DOHH2 (cell line): ENCODE measurements at regions not wholly inside any gene's neighbourhood (a gene's known extent, or its start where the extent isn't known, plus 50 kb on each side); places are given as distances from the start of the nearest gene placed in this dataset.

Experiments used
- H3F3A ChIP-seq: fragments of 200-600 bp; sonication (generic), shearing (Covaris generic); 2 replicates; pipeline ENCODE4 v1.6.0; 2016; ENCODE audit warnings: antibody characterized with exemption, mild to moderate bottlenecking; ENCODE audit not compliant: control insufficient read depth, insufficient read depth
- H3K27ac ChIP-seq: fragments of 200-600 bp; sonication (generic); 2 replicates; pipeline ENCODE4 v1.5.1; 2014; ENCODE audit warnings: low read depth, mild to moderate bottlenecking, low read length, moderate library complexity
- H3K27me3 ChIP-seq: fragments of 200-600 bp; sonication (generic); 2 replicates; pipeline ENCODE4 v1.6.1; 2014; ENCODE audit warnings: mild to moderate bottlenecking, low read length, mixed read lengths; ENCODE audit not compliant: control insufficient read depth
- H3K36me3 ChIP-seq: fragments of 200-600 bp; sonication (generic); 2 replicates; pipeline ENCODE4 v1.6.1; 2014; ENCODE audit warnings: mild to moderate bottlenecking, low read length, moderate library complexity, mixed read lengths; ENCODE audit not compliant: control insufficient read depth
- H3K4me1 ChIP-seq: fragments of 200-600 bp; sonication (generic); 2 replicates; pipeline ENCODE4 v1.6.1; 2014; ENCODE audit warnings: mild to moderate bottlenecking, low read length, mixed read lengths; ENCODE audit not compliant: control insufficient read depth
- H3K4me2 ChIP-seq: fragments of 200-600 bp; sonication (generic); 2 replicates; pipeline ENCODE4 v1.6.0; 2014; ENCODE audit warnings: mild to moderate bottlenecking, low read length, moderate library complexity
- H3K4me3 ChIP-seq: fragments of 200-600 bp; sonication (generic); 2 replicates; pipeline ENCODE4 v1.5.1; 2014; ENCODE audit warnings: mild to moderate bottlenecking, low read length, mixed read lengths
- H3K79me2 ChIP-seq: fragments of 200-600 bp; sonication (generic); 2 replicates; pipeline ENCODE4 v1.6.1; 2014; ENCODE audit warnings: mild to moderate bottlenecking, low read length, mixed read lengths; ENCODE audit not compliant: control insufficient read depth
- H3K9me2 ChIP-seq: fragments of 200-600 bp; sonication (generic); replicated peaks from 2 replicates; pipeline ENCODE4 v1.6.1; 2014; ENCODE audit warnings: mild to moderate bottlenecking, low read length, mixed read lengths; ENCODE audit not compliant: control insufficient read depth
- H3K9me3 ChIP-seq: fragments of 200-600 bp; sonication (generic); 2 replicates; pipeline ENCODE4 v1.6.1; 2014; ENCODE audit warnings: antibody characterized with exemption, low read length, mixed read lengths; ENCODE audit not compliant: control insufficient read depth, insufficient read depth
- H4K20me1 ChIP-seq: fragments of 200-600 bp; sonication (generic); 2 replicates; pipeline ENCODE4 v1.6.0; 2014; ENCODE audit warnings: low read depth, mild to moderate bottlenecking, antibody characterized with exemption, low read length, moderate library complexity; ENCODE audit not compliant: control insufficient read depth, insufficient read depth
- EZH2phosphoT487 ChIP-seq: fragments of 200-600 bp; sonication (generic); IDR thresholded peaks from 2 replicates; pipeline ENCODE4 v1.6.1; 2017; ENCODE audit warnings: borderline replicate concordance, mild to moderate bottlenecking, antibody characterized with exemption, low read length, moderate library complexity, mixed read lengths
- TF ChIP-seq, protein P1 (sequence below): fragments of 200-600 bp; sonication (generic); IDR thresholded peaks from one replicate; pipeline ENCODE4 v1.5.1; 2014; ENCODE audit warnings: antibody characterized with exemption, mild to moderate bottlenecking, low read depth, low read length; ENCODE audit not compliant: poor library complexity, severe bottlenecking

DNA sequence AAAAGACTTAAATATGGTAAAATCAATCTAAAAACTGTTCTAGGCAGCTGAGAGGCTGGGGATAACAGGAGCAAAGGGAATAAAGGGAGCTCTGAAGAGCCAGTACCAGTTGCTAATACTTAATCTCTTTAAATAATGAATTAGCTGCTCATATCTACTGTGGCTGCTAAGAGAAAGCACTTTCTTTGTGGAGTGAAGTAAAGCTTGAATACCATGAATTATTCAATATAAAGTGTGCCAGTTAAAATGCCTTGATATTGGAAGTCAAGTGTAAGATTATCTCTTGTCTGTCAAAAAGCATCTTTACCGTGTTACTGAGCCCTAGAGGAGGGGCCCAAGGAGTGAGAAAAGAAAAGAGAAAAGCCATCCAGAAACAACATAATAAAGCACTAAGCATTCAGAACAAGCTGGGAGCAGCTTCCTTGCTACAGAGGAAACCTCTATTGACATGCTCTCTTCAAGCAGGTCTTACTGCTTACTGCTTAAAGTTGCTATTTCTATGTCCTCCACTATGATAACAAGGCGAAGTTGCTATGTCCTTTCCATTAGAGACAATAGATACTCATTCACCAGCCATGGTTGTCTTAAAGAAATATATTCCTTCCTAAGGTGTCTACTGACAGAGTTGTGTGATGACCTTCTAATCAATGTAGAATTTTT is 297.4 kb downstream of the CETN3 start:
- Histone ChIP-seq H3K27me3 (no peaks in the 10 kb centered on the region), H3K9me3 (no peaks in the 10 kb centered on the region), H3K9me2 (no peaks in the 10 kb centered on the region), H3K27ac (no peak overlapping the region), H4K20me1 (no peaks in the 10 kb centered on the region), H3F3A (no peaks in the 10 kb centered on the region), H3K79me2 (no peaks in the 10 kb centered on the region), H3K4me3 (no peak overlapping the region), H3K36me3 (no peaks in the 10 kb centered on the region), H3K4me2 (no peak overlapping the region), H3K4me1 (no peaks in the 10 kb centered on the region)
- TF ChIP-seq, protein P1, sequence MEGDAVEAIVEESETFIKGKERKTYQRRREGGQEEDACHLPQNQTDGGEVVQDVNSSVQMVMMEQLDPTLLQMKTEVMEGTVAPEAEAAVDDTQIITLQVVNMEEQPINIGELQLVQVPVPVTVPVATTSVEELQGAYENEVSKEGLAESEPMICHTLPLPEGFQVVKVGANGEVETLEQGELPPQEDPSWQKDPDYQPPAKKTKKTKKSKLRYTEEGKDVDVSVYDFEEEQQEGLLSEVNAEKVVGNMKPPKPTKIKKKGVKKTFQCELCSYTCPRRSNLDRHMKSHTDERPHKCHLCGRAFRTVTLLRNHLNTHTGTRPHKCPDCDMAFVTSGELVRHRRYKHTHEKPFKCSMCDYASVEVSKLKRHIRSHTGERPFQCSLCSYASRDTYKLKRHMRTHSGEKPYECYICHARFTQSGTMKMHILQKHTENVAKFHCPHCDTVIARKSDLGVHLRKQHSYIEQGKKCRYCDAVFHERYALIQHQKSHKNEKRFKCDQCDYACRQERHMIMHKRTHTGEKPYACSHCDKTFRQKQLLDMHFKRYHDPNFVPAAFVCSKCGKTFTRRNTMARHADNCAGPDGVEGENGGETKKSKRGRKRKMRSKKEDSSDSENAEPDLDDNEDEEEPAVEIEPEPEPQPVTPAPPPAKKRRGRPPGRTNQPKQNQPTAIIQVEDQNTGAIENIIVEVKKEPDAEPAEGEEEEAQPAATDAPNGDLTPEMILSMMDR, result no peak
- no peak for TF ChIP-seq EZH2phosphoT487

DNA sequence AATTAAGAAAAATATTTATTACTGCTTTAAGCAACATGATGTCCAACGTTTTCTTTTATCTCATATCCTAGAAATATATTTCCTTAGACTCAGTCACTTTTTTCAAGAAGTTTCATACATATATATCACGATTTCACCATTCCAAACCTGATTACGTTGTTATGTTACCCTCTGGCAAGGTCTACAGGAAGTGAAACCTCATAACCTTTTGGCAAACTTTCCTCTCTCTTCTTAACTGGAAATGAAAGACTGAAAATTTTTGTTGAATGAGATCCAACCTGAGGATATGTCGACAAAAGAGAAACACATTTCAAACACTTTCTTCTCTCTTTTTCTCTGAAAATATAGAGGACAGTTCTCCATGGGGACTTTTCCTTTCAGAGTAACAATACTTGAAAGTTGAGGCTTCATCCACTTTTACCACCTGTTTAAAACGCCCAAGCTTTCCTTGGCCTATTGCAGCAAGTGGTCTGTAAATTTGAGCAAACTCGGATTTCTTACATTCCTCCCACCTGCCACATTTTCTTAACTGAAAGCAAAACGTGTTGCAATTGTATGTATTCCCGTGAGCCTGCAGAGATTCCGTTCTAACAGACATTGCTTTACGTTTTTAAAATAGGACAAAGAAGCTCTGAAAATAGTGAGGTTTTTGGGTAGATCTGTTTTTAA is 298.1 kb downstream of the CETN3 start:
- TF ChIP-seq, protein P1, result no peak
- no peak for TF ChIP-seq EZH2phosphoT487
- Histone ChIP-seq H3K4me1 (no peaks in the 10 kb centered on the region), H3K9me2 (no peaks in the 10 kb centered on the region), H3K27ac (no peak overlapping the region), H4K20me1 (no peaks in the 10 kb centered on the region), H3K79me2 (no peaks in the 10 kb centered on the region), H3F3A (no peaks in the 10 kb centered on the region), H3K4me2 (no peak overlapping the region), H3K4me3 (no peak overlapping the region), H3K27me3 (no peaks in the 10 kb centered on the region), H3K9me3 (no peaks in the 10 kb centered on the region), H3K36me3 (no peaks in the 10 kb centered on the region)

DNA sequence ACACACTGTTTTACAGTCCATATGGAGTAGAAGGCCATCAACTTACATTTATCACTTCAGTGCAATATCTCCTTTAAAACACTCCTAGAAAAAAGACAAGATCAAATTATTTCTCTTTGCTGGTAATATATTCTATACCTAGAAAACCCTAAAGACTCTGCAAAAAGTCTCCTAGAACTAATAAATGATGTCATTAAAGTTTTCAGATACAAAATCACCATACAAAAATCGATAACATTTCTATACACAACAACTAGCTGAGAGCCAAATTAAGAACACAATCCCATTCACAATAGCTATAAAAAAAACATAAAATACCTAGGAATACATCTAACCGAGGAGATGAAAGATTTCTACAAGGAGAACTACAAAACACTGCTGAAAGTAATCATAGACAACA is 300.3 kb downstream of the CETN3 start:
- no peaks in the 10 kb centered on the region for H3K4me1 ChIP-seq
- no peak overlapping the region for H3K4me2 ChIP-seq
- H3K4me3 ChIP-seq, result no peak overlapping the region
- H3K79me2 ChIP-seq, result no peaks in the 10 kb centered on the region
- H3K9me3 ChIP-seq, result no peaks in the 10 kb centered on the region
- no peak overlapping the region for H3K27ac ChIP-seq
- TF ChIP-seq EZH2phosphoT487, result no peak
- TF ChIP-seq, protein P1, result no peak
- no peaks in the 10 kb centered on the region for H3K9me2 ChIP-seq
- no peaks in the 10 kb centered on the region for H3K36me3 ChIP-seq
- no peaks in the 10 kb centered on the region for H4K20me1 ChIP-seq
- no peaks in the 10 kb centered on the region for H3K27me3 ChIP-seq
- H3F3A ChIP-seq, result no peaks in the 10 kb centered on the region
